WTC11 (cell line): ENCODE measurements at regions not wholly inside any gene's neighbourhood (a gene's known extent, or its start where the extent isn't known, plus 50 kb on each side); places are given as distances from the start of the nearest gene placed in this dataset.

Experiments used
- ATAC-seq: fragments of 200-7000 bp; cut with Tn5 transposase; 2 replicates; pipeline ENCODE4 v1.10.0; 2021; ENCODE audit warnings: mild to moderate bottlenecking, moderate library complexity
- CTCF ChIA-PET: fragments of 300-600 bp; sonication (Branson Sonifier 250); formaldehyde crosslinking; loops from one replicate; lab custom pipeline; 2021; ENCODE audit warnings: antibody characterized with exemption; lab: Charles Lee
- POLR2A ChIA-PET: fragments of 350-600 bp; sonication (Branson Sonifier 250); formaldehyde crosslinking; loops from one replicate; lab custom pipeline; 2021; ENCODE audit warnings: antibody characterized with exemption; lab: Charles Lee
- DNase-seq: peaks from one replicate; pipeline ENCODE4 v3.0.0; 2021; ENCODE audit warnings: low spot score
- H3K27ac Mint-ChIP-seq: 2 replicates; pipeline ENCODE4 v1.8.0; 2021; ENCODE audit warnings: mixed read lengths
- H3K27me3 Mint-ChIP-seq: 2 replicates; pipeline ENCODE4 v1.8.0; 2021; ENCODE audit warnings: low read depth, mild to moderate bottlenecking, moderate library complexity, mixed read lengths
- H3K36me3 Mint-ChIP-seq: 2 replicates; pipeline ENCODE4 v1.8.0; 2021; ENCODE audit warnings: mixed read lengths
- H3K4me1 Mint-ChIP-seq: 2 replicates; pipeline ENCODE4 v1.8.0; 2022; ENCODE audit warnings: mixed read lengths
- H3K4me3 Mint-ChIP-seq: 2 replicates; pipeline ENCODE4 v1.8.0; 2021; ENCODE audit warnings: mild to moderate bottlenecking, moderate library complexity, mixed read lengths
- H3K9me3 Mint-ChIP-seq: 2 replicates; pipeline ENCODE4 v1.8.0; 2021; ENCODE audit warnings: mixed read lengths
- CREB1 ChIP-seq: sonication (generic); formaldehyde crosslinking; IDR thresholded peaks from 2 replicates; pipeline ENCODE4 v1.8.0; 2023; ENCODE audit warnings: mild to moderate bottlenecking, missing genetic modification reagents
- GRHL2 ChIP-seq: fragments of 250-450 bp; sonication (Bioruptor Pico); IDR thresholded peaks from 2 replicates; pipeline ENCODE4 v1.8.0; 2022; ENCODE audit warnings: mild to moderate bottlenecking, moderate library complexity; ENCODE audit not compliant: insufficient replicate concordance, severe bottlenecking
- JUN ChIP-seq: sonication (generic); formaldehyde crosslinking; IDR thresholded peaks from 2 replicates; pipeline ENCODE4 v1.8.0; 2023; ENCODE audit warnings: mild to moderate bottlenecking, missing genetic modification reagents
- NFATC4 ChIP-seq: fragments of 250-450 bp; sonication (Bioruptor Pico); IDR thresholded peaks from 2 replicates; pipeline ENCODE4 v1.9.0; 2021; ENCODE audit warnings: mild to moderate bottlenecking
- ZNF263 ChIP-seq: sonication (generic); formaldehyde crosslinking; IDR thresholded peaks from 2 replicates; pipeline ENCODE4 v1.8.1; 2022; ENCODE audit warnings: low read depth, mild to moderate bottlenecking, moderate library complexity, missing genetic modification reagents
- TF ChIP-seq, protein P1 (sequence below): fragments of 250-450 bp; sonication (Bioruptor Pico); IDR thresholded peaks from 2 replicates; pipeline ENCODE4 v1.9.0; 2021; ENCODE audit warnings: mild to moderate bottlenecking
- TF ChIP-seq, protein P2 (sequence below): sonication (generic); formaldehyde crosslinking; conservative IDR thresholded peaks from 2 replicates; pipeline ENCODE4 v1.8.1; 2023; ENCODE audit warnings: mild to moderate bottlenecking, low read depth, missing genetic modification reagents, moderate library complexity
- TF ChIP-seq, protein P3 (sequence below): sonication (generic); formaldehyde crosslinking; IDR thresholded peaks from 2 replicates; pipeline ENCODE4 v1.8.1; 2022; ENCODE audit warnings: mild to moderate bottlenecking, missing genetic modification reagents, moderate library complexity, borderline replicate concordance
- TF ChIP-seq, protein P4 (sequence below): sonication (generic); formaldehyde crosslinking; IDR thresholded peaks from 2 replicates; pipeline ENCODE4 v1.8.0; 2022; ENCODE audit warnings: mild to moderate bottlenecking, missing genetic modification reagents
- TF ChIP-seq, protein P5 (sequence below): sonication (generic); formaldehyde crosslinking; IDR thresholded peaks from 2 replicates; pipeline ENCODE4 v1.8.0; 2023; ENCODE audit warnings: mild to moderate bottlenecking, missing genetic modification reagents
- TF ChIP-seq, protein P6 (sequence below): sonication (generic); formaldehyde crosslinking; IDR thresholded peaks from 2 replicates; pipeline ENCODE4 v1.8.0; 2023; ENCODE audit warnings: missing genetic modification reagents, mild to moderate bottlenecking, borderline replicate concordance
- TF ChIP-seq, protein P7 (sequence below): sonication (generic); formaldehyde crosslinking; IDR thresholded peaks from 2 replicates; pipeline ENCODE4 v1.8.1; 2023; ENCODE audit warnings: mild to moderate bottlenecking, missing genetic modification reagents, moderate library complexity
- TF ChIP-seq, protein P8 (sequence below): fragments of 250-450 bp; sonication (Bioruptor Pico); IDR thresholded peaks from 2 replicates; pipeline ENCODE4 v1.9.0; 2021; ENCODE audit warnings: mild to moderate bottlenecking, borderline replicate concordance

DNA sequence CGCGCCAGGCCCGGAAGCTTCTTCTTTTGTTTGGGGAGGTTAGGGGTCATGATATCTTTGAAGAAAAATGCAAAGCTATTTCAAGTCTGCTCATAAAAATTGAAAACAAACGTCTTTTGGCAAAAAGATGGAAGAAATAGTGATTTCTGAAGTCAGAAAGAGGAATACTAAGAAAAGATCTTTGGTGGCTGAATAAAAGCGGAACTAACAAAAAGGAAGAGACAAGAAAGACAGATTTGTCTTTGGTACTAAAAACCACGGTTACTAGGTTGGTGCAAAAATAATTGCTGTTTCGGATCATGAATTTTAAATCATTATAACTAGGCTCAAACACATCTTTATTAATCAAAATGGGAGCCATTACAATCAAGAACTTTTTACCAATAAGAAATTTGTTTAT, 164.6 kb upstream of the TRIB2 start:
- H3K4me1 Mint-ChIP-seq = peaks cover 30% of the 10 kb centered on the region
- H3K9me3 Mint-ChIP-seq = peaks cover 20% of the 10 kb centered on the region
- ATAC-seq (no peak), DNase-seq (no peak)
- H3K4me3 Mint-ChIP-seq = no peak overlapping the region
- no peaks in the 10 kb centered on the region; the same call in 1 of the 2 replicates for H3K36me3 Mint-ChIP-seq
- TF ChIP-seq NFATC4 = no peak
- ChIA-PET POLR2A (no interaction called here), CTCF (no interaction called here)
- no peaks in the 10 kb centered on the region for H3K27me3 Mint-ChIP-seq
- H3K27ac Mint-ChIP-seq = no peak overlapping the region

DNA sequence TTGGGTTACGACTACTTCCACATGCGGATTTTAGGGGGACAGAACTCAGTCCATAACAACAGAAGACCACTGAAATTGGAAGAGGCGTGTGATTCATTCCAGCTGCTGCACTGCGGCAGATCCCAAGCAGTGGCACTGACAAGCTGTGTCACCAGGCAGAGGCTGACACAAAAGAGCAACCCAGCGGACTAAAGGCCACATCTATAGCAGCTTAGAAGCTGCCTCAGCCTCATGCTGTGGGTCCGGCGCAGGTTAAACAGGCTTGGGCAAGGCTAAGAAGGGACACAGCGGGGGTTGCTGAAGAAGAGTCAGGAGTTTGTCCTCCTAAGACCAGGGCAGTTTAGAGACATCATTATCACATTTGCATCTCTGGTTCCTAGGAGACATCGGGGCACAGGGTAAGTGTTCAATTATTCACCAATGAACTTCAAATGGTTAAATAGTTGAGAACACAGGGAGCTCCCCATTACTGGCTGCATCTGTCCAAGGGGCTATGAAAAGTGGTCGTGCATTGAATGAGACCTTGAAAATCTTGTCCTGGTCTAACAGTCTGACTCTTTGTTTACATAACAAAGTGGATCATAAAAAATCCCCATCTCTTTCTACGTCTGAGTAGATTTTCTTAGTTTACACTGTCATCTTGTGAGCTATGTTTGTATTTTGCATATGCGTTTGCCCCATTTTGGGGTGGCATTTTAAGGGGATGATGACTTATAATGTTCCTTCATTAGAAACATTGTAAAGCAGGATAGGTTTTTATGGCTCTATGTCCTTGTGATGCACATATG, 162.3 kb upstream of the TRIB2 start:
- Mint-ChIP-seq H3K4me1 (peaks cover 23% of the 10 kb centered on the region), H3K36me3 (no peaks in the 10 kb centered on the region; the same call in 1 of the 2 replicates), H3K9me3 (peaks cover 20% of the 10 kb centered on the region), H3K27ac (no peak overlapping the region), H3K4me3 (no peak overlapping the region), H3K27me3 (no peaks in the 10 kb centered on the region)
- TF ChIP-seq, protein P1, sequence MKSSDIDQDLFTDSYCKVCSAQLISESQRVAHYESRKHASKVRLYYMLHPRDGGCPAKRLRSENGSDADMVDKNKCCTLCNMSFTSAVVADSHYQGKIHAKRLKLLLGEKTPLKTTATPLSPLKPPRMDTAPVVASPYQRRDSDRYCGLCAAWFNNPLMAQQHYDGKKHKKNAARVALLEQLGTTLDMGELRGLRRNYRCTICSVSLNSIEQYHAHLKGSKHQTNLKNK (CRISPR knock-in tag) = no peak
- TF ChIP-seq, protein P2, sequence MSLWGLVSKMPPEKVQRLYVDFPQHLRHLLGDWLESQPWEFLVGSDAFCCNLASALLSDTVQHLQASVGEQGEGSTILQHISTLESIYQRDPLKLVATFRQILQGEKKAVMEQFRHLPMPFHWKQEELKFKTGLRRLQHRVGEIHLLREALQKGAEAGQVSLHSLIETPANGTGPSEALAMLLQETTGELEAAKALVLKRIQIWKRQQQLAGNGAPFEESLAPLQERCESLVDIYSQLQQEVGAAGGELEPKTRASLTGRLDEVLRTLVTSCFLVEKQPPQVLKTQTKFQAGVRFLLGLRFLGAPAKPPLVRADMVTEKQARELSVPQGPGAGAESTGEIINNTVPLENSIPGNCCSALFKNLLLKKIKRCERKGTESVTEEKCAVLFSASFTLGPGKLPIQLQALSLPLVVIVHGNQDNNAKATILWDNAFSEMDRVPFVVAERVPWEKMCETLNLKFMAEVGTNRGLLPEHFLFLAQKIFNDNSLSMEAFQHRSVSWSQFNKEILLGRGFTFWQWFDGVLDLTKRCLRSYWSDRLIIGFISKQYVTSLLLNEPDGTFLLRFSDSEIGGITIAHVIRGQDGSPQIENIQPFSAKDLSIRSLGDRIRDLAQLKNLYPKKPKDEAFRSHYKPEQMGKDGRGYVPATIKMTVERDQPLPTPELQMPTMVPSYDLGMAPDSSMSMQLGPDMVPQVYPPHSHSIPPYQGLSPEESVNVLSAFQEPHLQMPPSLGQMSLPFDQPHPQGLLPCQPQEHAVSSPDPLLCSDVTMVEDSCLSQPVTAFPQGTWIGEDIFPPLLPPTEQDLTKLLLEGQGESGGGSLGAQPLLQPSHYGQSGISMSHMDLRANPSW (CRISPR knock-in tag) = no peak
- TF ChIP-seq, protein P3, sequence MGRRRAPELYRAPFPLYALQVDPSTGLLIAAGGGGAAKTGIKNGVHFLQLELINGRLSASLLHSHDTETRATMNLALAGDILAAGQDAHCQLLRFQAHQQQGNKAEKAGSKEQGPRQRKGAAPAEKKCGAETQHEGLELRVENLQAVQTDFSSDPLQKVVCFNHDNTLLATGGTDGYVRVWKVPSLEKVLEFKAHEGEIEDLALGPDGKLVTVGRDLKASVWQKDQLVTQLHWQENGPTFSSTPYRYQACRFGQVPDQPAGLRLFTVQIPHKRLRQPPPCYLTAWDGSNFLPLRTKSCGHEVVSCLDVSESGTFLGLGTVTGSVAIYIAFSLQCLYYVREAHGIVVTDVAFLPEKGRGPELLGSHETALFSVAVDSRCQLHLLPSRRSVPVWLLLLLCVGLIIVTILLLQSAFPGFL (CRISPR knock-in tag) = no peak
- TF ChIP-seq ZNF263 (CRISPR knock-in tag) = no peak
- TF ChIP-seq, protein P4, sequence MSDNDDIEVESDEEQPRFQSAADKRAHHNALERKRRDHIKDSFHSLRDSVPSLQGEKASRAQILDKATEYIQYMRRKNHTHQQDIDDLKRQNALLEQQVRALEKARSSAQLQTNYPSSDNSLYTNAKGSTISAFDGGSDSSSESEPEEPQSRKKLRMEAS (CRISPR knock-in tag) = no peak
- TF ChIP-seq JUN (CRISPR knock-in tag) = no peak
- TF ChIP-seq, protein P5, sequence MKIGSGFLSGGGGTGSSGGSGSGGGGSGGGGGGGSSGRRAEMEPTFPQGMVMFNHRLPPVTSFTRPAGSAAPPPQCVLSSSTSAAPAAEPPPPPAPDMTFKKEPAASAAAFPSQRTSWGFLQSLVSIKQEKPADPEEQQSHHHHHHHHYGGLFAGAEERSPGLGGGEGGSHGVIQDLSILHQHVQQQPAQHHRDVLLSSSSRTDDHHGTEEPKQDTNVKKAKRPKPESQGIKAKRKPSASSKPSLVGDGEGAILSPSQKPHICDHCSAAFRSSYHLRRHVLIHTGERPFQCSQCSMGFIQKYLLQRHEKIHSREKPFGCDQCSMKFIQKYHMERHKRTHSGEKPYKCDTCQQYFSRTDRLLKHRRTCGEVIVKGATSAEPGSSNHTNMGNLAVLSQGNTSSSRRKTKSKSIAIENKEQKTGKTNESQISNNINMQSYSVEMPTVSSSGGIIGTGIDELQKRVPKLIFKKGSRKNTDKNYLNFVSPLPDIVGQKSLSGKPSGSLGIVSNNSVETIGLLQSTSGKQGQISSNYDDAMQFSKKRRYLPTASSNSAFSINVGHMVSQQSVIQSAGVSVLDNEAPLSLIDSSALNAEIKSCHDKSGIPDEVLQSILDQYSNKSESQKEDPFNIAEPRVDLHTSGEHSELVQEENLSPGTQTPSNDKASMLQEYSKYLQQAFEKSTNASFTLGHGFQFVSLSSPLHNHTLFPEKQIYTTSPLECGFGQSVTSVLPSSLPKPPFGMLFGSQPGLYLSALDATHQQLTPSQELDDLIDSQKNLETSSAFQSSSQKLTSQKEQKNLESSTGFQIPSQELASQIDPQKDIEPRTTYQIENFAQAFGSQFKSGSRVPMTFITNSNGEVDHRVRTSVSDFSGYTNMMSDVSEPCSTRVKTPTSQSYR (CRISPR knock-in tag) = no peak
- TF ChIP-seq, protein P6, sequence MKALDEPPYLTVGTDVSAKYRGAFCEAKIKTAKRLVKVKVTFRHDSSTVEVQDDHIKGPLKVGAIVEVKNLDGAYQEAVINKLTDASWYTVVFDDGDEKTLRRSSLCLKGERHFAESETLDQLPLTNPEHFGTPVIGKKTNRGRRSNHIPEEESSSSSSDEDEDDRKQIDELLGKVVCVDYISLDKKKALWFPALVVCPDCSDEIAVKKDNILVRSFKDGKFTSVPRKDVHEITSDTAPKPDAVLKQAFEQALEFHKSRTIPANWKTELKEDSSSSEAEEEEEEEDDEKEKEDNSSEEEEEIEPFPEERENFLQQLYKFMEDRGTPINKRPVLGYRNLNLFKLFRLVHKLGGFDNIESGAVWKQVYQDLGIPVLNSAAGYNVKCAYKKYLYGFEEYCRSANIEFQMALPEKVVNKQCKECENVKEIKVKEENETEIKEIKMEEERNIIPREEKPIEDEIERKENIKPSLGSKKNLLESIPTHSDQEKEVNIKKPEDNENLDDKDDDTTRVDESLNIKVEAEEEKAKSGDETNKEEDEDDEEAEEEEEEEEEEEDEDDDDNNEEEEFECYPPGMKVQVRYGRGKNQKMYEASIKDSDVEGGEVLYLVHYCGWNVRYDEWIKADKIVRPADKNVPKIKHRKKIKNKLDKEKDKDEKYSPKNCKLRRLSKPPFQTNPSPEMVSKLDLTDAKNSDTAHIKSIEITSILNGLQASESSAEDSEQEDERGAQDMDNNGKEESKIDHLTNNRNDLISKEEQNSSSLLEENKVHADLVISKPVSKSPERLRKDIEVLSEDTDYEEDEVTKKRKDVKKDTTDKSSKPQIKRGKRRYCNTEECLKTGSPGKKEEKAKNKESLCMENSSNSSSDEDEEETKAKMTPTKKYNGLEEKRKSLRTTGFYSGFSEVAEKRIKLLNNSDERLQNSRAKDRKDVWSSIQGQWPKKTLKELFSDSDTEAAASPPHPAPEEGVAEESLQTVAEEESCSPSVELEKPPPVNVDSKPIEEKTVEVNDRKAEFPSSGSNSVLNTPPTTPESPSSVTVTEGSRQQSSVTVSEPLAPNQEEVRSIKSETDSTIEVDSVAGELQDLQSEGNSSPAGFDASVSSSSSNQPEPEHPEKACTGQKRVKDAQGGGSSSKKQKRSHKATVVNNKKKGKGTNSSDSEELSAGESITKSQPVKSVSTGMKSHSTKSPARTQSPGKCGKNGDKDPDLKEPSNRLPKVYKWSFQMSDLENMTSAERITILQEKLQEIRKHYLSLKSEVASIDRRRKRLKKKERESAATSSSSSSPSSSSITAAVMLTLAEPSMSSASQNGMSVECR (CRISPR knock-in tag) = no peak
- TF ChIP-seq GRHL2 (CRISPR knock-in tag) = no peak
- TF ChIP-seq CREB1 = no peak
- TF ChIP-seq, protein P7, sequence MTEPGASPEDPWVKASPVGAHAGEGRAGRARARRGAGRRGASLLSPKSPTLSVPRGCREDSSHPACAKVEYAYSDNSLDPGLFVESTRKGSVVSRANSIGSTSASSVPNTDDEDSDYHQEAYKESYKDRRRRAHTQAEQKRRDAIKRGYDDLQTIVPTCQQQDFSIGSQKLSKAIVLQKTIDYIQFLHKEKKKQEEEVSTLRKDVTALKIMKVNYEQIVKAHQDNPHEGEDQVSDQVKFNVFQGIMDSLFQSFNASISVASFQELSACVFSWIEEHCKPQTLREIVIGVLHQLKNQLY (CRISPR knock-in tag) = no peak
- TF ChIP-seq, protein P8, sequence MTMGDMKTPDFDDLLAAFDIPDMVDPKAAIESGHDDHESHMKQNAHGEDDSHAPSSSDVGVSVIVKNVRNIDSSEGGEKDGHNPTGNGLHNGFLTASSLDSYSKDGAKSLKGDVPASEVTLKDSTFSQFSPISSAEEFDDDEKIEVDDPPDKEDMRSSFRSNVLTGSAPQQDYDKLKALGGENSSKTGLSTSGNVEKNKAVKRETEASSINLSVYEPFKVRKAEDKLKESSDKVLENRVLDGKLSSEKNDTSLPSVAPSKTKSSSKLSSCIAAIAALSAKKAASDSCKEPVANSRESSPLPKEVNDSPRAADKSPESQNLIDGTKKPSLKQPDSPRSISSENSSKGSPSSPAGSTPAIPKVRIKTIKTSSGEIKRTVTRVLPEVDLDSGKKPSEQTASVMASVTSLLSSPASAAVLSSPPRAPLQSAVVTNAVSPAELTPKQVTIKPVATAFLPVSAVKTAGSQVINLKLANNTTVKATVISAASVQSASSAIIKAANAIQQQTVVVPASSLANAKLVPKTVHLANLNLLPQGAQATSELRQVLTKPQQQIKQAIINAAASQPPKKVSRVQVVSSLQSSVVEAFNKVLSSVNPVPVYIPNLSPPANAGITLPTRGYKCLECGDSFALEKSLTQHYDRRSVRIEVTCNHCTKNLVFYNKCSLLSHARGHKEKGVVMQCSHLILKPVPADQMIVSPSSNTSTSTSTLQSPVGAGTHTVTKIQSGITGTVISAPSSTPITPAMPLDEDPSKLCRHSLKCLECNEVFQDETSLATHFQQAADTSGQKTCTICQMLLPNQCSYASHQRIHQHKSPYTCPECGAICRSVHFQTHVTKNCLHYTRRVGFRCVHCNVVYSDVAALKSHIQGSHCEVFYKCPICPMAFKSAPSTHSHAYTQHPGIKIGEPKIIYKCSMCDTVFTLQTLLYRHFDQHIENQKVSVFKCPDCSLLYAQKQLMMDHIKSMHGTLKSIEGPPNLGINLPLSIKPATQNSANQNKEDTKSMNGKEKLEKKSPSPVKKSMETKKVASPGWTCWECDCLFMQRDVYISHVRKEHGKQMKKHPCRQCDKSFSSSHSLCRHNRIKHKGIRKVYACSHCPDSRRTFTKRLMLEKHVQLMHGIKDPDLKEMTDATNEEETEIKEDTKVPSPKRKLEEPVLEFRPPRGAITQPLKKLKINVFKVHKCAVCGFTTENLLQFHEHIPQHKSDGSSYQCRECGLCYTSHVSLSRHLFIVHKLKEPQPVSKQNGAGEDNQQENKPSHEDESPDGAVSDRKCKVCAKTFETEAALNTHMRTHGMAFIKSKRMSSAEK (CRISPR knock-in tag) = no peak
- ChIA-PET POLR2A (no interaction called here), CTCF (interaction anchor here (0.6 to 2.0 kb wide), 4 partner anchors 71 to 452 kb away, joined by 3 to 15 read pairs (median 4); partner anchors contain the start of gene TRIB2)
- no peak for DNase-seq
- no peak for ATAC-seq
